HK-2 (cell line): ENCODE measurements at regions not wholly inside any gene's neighbourhood (a gene's known extent, or its start where the extent isn't known, plus 50 kb on each side); places are given as distances from the start of the nearest gene placed in this dataset.
"Not testable (repeated sequence)": the region's sequence is repeated elsewhere in the genome, so short reads cannot be mapped to it uniquely, and the experiment has no call there.

Experiments
- DNase-seq: peaks from one replicate; pipeline ENCODE4 v3.0.0-alpha.2; 2018; ENCODE audit not compliant: unreplicated experiment

DNA sequence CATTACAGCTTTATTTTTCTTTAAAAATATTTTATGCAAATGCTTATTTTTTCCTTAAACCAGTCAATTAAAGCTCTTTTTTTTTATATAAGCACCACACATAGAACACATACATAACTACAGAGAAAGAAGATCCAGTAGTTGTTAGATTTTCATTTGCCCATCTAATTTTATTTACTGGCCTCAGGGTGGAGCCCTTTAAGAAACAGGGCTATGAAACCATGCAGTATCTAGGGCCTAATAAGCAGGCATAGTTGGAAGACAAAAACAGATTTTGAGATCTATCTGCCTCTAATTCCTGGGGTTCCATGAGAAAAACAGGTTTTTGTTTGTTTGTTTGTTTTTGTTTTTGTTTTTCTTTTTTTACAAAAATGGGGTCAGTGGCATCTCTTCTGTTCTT is 120.6 kb downstream of the BCHE start:
- DNase-seq, result no peak

DNA sequence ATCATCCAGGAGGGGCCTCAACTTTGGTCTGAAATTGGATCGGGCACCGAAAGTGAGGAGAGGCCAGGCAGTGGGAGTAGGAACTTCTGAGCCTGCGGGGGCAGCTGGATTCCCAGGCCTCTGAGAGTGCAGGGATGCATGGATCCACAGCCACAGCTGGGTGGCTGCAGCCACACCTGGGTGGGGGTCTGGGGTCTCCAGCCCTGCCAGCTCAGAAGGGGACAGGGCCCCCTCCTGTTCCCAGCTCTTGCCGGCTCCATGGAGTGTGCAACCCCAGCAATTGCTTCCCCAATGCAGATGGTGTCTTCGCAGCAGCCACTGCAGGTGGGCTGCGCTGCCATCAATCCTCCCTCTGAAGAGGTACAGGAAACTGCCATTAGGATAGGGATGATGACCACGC is 123.7 kb downstream of the BCHE start:
- DNase-seq, result no peak

DNA sequence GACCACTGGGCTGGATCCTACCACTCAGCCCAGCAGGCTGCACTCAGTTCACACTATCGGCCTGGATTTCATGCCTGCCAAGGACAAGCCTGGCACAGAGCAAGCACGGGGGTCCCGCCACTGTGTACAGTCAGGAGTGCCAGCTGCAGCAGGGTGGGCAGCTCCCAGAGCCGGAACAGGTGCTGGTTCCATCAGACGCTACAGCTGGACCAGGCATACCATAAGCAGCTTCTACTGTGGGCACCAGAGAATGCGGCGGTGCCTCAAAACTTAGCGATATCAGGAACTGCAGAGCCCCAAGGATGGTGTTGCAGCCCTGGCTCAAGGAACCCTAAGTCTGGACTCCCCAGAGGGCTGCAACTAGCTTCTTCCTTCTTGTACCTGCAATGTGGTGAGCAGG is 124.8 kb downstream of the BCHE start:
- DNase-seq, result no peak

GRCh38 chr3:165697910-165698309 is 139.3 kb downstream of the BCHE start:
- DNase-seq, result no peak

- no peak for DNase-seq
These were observed 140.7 kb downstream of the BCHE start for GRCh38 chr3:165696496-165696895.

- DNase-seq, result no peak
These were observed 153.3 kb downstream of the BCHE start for GRCh38 chr3:165683947-165684346.

DNA sequence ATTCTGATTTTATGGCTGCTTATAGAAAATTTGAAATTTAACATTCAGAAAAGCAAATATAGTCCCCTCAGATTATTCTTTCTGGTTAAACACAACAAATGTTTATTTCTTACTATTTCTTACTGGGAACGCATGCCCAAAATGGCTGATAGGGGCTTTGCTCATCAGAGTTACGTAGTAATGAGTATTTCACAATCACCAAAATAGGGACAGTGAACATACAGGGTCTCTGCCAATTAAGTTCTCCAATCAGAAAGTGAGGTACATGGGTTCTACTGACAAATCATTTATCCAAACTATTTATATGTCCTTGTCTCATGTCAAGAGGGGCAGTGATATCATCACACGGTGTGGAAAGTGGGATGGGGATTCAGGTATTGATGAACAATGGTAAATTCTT is 154.5 kb downstream of the BCHE start:
- no peak for DNase-seq

DNA sequence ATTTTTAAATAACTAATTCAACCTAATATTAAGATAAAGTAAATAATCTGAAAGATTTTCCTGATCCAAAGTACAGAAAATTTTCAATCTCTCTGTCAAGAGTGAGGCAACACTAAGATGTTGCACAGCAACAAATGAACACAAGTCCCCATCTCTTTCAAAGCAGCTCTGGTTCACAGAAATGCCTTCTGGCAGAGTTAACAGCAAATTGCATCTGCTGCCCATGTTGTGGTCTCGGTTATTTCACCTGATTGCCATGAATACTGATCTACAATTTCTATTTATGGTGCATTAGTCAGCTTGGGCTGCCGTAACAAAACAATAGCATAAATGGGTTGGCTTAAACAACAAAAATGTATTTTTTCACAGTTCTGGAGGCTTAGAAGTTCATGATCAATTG is 167.3 kb downstream of the BCHE start:
- DNase-seq, result no peak

DNA sequence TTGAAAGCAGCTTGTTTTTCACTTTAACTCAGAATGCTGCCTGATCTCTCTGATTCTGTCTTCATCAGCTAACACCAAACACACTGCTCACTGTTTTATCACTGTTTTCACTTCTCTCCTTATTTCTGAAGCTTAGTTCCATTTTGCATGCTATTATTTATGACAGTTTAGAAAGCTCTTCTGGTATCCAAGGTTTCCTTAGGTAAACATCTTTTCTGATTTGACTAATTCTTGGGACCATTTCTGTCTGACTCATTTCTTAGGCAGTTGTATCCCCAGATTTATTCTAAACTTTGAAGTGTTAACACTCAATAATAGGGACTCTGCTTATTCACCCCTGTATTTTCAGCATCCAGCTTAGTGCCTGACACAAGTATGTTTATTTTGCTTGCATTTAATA is 167.7 kb downstream of the BCHE start:
- DNase-seq, result no peak

GRCh38 chr3:165667676-165668075 is 169.5 kb downstream of the BCHE start:
- DNase-seq, result no peak

GRCh38 chr3:165658027-165658426 is 179.2 kb downstream of the BCHE start:
- no peak for DNase-seq

GRCh38 chr3:165653130-165653778 is 184.0 kb downstream of the BCHE start:
- DNase-seq, result no peak

- not testable (repeated sequence) for DNase-seq
These were observed 187.9 kb downstream of the BCHE start for GRCh38 chr3:165649282-165649681.

DNA sequence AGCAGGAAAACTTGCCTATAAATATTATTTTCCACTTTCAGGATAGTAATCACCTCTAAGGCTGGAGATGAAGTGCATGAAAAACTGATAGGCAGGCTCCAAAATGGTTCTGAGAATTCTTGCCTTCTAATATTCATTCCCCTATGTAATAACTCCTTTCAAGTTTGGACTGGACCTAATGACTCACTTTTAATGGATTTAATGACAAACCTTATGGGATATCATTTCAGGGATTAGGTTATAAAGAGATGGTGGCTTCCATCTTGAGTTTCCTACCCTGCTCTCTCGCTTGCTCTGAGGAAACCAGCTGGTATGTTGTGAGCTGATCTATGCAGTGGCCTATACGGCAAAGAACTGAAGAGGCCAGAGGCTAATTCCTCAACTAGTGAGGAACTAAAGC is 192.0 kb downstream of the BCHE start:
- DNase-seq, result no peak

- DNase-seq, result no peak
These were observed 192.9 kb downstream of the BCHE start for GRCh38 chr3:165644331-165644730.

GRCh38 chr3:165643425-165643824 is 193.8 kb downstream of the BCHE start:
- peak; percentile 45 for DNase-seq

DNA sequence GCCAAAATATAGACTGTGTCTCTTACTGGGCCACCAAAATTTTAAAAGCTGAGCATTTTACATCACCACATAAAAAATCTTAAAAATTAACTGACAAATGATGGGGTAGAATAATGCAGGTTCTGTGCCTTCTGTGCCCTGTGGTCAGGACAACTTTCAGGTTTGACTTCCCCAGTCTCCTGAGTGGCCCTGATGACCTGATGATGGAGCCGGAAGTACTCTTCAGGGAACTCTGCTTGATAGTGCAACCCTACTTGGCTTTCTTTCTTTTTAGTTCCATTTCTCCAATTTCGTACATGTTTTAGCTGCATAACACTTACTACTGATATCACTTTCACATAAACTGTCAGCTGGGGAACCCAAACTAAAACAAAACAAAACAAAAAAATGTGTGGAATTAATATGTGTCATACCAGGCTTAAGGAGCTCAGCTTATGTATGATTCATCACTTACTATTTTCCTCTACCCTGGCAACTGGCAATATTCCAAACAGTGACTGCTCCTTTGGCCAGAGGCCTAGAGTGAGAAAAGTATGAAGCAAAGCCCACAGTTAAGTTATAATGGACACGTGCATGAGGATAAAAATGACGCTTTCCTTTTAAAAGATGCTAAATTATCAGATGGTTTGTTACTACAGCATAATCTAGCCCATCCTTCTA is 194.3 kb downstream of the BCHE start:
- peak; percentile 66 for DNase-seq

DNA sequence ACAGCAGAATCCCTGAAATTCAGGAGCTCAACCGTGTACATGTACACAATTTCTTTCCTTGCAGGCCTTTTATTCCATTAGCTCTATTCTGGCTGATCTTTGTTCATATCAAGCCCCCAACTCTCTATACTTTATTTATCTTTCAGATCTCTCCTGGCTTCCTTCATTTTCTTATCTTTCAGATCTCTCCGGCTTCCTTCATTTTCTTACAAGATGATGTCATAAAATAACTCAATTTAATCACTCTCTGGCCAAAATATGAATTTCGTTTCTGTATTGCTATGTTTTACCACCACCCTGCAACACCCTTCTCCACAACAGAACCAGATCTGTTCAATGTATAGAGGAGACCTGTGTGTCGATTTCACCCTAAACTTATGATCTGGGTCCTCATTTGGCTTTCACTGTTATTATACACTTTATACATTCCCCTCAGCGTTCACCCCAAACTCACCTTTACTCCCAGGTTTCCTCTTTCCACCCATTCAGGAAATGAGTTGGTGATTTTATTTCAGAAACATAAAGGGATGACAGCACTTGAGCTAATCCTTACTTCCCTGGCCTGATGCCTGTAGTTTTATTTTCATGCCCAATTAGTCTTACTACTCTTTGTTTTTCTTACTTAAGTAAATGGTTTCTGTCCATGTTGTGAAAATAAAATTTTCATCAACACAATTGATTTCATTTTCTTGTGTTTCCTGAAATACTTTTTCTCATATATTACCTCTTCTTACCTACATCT is 195.5 kb downstream of the BCHE start:
- no peak for DNase-seq

GRCh38 chr3:165640970-165641369 is 196.3 kb downstream of the BCHE start:
- DNase-seq, result no peak

DNA sequence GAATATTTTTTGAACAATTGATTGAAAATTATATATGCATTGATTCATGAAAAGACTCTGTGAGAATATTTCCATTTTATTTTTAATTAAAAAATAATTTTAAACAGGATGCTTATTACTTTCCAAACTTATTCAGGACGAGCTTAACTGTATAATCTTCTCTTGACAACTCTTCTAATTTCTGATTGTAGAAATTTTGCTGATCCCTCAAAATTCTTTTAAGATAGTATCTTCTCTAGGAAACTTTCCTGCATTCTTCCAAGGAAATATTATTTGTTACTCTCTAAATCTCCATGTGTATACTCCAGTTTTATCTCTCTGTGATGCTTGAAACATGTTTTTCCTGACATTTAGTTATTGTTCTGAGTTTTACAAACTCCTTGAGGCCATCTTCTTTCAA is 197.2 kb downstream of the BCHE start:
- no peak for DNase-seq

DNA sequence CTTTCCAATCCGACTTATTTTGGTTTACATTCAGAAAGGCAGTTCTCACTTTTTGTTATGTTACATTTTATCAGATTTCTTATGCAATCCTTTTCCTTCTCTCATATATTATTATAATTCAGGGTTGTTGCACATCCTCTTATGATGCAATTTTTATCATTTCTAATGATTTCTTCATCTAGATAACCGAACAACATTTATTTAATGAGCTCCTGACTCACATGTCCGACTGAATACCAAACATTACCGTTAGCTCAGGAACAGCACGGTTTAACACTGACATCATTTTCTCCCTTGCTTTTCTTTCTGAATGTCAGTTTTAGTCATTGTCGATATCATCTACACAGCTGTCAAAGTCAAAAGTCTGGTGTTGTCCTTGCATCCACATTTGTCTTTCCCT is 199.2 kb downstream of the BCHE start:
- DNase-seq, result no peak

GRCh38 chr3:165636684-165637015 is 200.6 kb downstream of the BCHE start:
- DNase-seq, result no peak
